H4 (cell line): ENCODE measurements at regions not wholly inside any gene's neighbourhood (a gene's known extent, or its start where the extent isn't known, plus 50 kb on each side); places are given as distances from the start of the nearest gene placed in this dataset.
A peak's percentile ranks its signal among the peaks of the same experiment; 100 is the strongest.
"Not testable (repeated sequence)": the region's sequence is repeated elsewhere in the genome, so short reads cannot be mapped to it uniquely, and the experiment has no call there.

Experiments used
- DNase-seq: peaks from one replicate; pipeline ENCODE4 v3.0.0-alpha.2; 2015; ENCODE audit warnings: low spot score

- no peak for DNase-seq
Measured at GRCh38 chr5:74404574-74405508, 235.7 kb downstream of the ENC1 start.

- DNase-seq = no peak
Measured at GRCh38 chr5:74403771-74404170, 236.8 kb downstream of the ENC1 start.

GRCh38 chr5:74402553-74402952 lies 238.0 kb downstream of the ENC1 start:
- no peak for DNase-seq

- no peak for DNase-seq
Measured at GRCh38 chr5:74401946-74402320, 238.6 kb downstream of the ENC1 start.

GRCh38 chr5:74401281-74401945 lies 239.1 kb downstream of the ENC1 start:
- no peak for DNase-seq

DNA sequence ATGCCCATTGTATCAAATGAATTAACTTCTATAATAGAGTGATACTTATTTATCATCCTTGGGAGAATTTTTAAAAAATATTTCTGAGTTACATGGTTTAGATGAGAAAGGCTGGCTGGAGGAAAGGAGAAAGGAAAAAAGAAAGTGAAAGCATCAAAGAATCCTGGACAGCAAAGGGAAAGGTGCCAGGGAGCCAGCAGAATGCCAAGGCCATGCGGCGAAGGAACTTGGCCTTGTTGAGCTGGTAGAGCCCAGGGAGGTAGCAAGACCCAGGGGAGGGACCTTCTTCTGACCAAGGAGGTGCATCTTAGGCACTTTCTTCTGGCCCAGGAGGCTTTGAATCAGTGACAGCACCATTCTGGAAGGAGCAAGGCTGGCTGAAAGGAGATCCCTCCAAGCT lies 240.5 kb downstream of the ENC1 start:
- DNase-seq = no peak

- DNase-seq = no peak
Measured at GRCh38 chr5:74396913-74397622, 243.5 kb downstream of the ENC1 start.

- no peak for DNase-seq
Measured at GRCh38 chr5:74394916-74395880, 245.3 kb downstream of the ENC1 start.

- DNase-seq = no peak
Measured at GRCh38 chr5:74394528-74394915, 246.0 kb downstream of the ENC1 start.

GRCh38 chr5:74393943-74394342 lies 246.6 kb downstream of the ENC1 start:
- no peak for DNase-seq

GRCh38 chr5:74392711-74393351 lies 247.7 kb downstream of the ENC1 start:
- DNase-seq = peak; percentile 81

DNA sequence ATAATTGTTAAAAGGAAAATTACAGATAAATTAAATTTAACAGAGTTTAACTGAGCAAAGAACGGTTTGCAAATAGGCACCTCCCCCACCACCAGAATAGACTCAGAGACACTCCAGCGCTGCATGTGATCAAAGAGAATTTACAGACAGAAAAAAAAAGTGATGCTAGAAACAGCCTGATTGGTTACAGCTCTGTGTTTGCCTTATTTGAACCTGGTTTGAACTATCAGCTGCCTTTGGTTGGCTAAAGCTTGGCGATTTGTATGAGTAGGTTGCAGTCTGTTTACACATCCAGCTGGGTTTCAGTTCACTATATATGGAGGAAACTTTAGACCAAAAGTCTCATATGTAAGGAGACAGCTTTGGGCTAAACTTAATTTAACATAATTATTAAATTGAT lies 249.1 kb downstream of the ENC1 start:
- no peak for DNase-seq

- DNase-seq = no peak
Measured at GRCh38 chr5:74390822-74391221, 249.7 kb downstream of the ENC1 start.

GRCh38 chr5:74390306-74390637 lies 250.3 kb downstream of the ENC1 start:
- DNase-seq = no peak

DNA sequence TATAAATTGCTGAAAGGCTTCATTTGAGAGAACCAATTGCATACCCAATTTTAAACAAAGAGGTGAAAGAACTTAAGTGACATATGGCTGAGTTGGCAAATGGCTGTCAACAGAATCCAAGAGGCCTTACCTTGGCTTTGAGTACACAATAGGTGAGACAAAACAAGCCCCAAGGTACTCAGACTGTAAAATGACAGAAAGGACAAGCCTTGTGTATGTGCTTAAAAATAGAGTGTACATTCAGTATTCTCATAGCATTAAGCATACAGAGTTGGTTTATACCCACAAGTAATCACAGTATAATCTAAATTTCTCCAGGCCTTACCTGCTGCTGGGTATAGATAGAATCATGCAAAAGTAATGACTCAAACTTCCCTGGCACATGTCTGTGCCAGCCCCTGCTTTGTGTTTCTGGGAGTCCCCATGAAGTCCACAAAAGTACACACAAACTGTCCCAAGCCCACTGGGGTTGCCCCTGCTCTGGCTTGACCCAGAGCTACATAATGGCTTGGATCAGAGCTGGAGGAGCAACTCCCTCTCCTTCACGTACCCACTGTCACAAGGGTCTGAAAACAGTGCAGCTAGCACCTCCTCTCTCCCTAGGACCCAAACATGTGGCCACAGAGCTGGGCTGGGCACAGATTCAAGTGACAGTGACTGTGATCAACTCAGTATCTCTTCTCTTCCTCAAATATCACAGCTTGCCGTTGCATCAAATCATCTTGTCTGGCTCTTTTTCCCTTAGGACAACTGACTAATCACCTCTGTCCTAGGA lies 250.8 kb downstream of the ENC1 start:
- DNase-seq = no peak

DNA sequence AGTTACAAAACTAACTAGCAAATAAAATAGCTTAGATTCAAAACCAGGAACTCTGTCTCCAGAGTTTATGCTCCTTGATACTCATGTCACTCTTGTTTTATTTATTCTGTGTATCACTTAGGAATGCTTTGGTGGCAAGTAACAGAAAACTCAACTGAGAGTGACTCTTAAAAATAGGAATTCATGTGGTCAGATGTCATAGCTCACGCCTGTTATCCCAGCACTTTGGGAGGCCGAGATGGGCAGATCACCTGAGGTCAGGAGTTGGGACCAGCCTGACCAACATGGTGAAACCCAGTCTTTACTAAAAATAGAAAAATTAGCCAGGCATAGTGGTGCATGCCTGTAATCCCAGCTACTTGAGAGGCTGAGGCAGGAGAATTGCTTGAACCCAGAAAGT lies 252.1 kb downstream of the ENC1 start:
- not testable (repeated sequence) for DNase-seq

- no peak for DNase-seq
Measured at GRCh38 chr5:74386571-74387334, 253.8 kb downstream of the ENC1 start.

- no peak for DNase-seq
Measured at GRCh38 chr5:74384851-74385250, 255.7 kb downstream of the ENC1 start.

DNA sequence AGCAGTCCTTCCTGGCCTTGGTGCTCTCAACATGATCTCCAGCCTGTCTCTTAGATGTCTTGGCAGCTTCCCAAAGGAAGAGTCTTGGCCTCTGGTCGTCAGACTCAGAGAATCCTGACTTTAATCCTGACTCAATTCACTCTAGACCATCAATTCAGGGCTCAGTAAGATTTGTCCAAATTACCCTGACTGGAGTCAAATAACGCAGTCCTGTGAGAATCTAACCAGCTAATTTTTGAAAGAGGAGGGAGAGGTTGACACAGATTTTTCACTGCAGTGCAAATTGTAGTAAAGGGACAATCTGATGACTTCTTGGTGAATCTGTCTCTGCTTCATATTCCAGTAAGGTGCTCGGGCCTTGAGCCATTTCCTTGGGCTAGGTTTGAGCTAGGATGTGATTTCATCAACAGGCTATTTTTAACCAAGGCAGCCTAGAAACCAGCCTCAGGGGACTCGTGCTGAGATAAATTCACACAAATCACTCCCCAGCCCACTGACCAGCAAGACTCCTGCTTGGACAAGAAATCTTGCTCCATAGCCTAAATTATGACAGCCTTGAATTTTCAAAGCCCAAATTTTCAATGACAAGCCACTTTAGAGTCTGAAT lies 257.4 kb downstream of the ENC1 start:
- no peak for DNase-seq
